BJ (cell line): ENCODE measurements at regions not wholly inside any gene's neighbourhood (a gene's known extent, or its start where the extent isn't known, plus 50 kb on each side); places are given as distances from the start of the nearest gene placed in this dataset.

ENCODE experiments used
- CTCF ChIA-PET: fragments of 350-600 bp; formaldehyde crosslinking; extraction: SDS; loops from one replicate; lab custom pipeline; 2021; ENCODE audit warnings: antibody characterized with exemption, inconsistent platforms; lab: Yijun Ruan, JAX
- POLR2A ChIA-PET: fragments of 300-600 bp; sonication (Branson Sonifier 250); formaldehyde crosslinking; extraction: SDS; loops from one replicate; lab custom pipeline; 2021; ENCODE audit warnings: antibody characterized with exemption; lab: Charles Lee
- DNase-seq: peaks from one replicate; pipeline ENCODE4 v3.0.0-alpha.2; 2011; ENCODE audit warnings: low read depth
- H3K27me3 ChIP-seq: 2 replicates; pipeline ENCODE4 v1.6.0; 2011; ENCODE audit warnings: low read length; ENCODE audit not compliant: control insufficient read depth, insufficient read depth
- H3K36me3 ChIP-seq: 2 replicates; pipeline ENCODE4 v1.5.1; 2011; ENCODE audit warnings: low read length; ENCODE audit not compliant: control insufficient read depth, insufficient read depth
- H3K4me3 ChIP-seq: 2 replicates; pipeline ENCODE4 v1.5.1; 2011; ENCODE audit warnings: low read depth, mild to moderate bottlenecking, control low read depth, low read length
- CTCF ChIP-seq: IDR thresholded peaks from 2 replicates; pipeline ENCODE4 v1.5.1; 2011; ENCODE audit warnings: low read depth, mild to moderate bottlenecking, control low read depth, inconsistent platforms, low read length, moderate library complexity; ENCODE audit not compliant: insufficient read depth

DNA sequence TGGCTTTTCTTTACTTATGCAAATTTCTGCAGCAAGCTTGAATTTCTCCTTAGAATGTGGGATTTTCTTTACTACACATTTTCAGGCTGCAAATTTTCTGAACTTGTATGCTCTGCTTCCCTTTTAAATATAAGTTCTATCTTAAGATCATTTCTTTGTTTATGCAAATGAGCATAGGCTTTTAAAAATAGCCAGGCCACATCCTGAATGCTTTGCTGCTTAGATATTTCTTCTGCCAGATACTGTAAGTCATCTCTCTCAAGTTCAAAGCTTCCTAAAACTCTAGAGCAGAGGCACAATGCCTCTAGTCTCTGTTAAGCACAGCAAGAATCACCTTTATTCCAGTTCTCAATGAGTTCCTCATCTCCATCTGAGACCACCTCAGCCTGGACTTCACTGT, 685.9 kb upstream of the LRRC4C start:
- DNase-seq, result no peak
- ChIA-PET POLR2A (no interaction called here), CTCF (no interaction called here)
- TF ChIP-seq CTCF, result no peak
- H3K4me3 ChIP-seq, result no peak overlapping the region
- no peaks in the 10 kb centered on the region for H3K27me3 ChIP-seq
- H3K36me3 ChIP-seq, result no peaks in the 10 kb centered on the region

DNA sequence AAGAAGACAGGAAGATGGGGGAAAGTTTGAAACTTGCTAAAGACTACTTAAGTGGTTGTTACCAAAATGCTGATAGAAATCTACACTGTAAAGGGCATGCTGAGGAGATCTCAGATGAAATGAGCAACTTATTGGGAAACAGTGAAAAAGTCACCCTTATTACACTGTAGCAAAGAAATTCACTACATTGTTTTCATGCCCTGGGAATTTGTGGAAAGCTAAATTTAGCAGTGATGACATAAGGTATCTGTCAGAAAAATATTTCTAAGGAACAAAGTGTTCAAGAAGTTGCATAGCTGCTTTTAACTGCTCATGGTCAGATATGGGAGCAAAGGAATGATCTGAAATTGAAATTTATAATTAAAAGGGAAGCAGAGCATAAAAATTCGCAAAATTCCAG, 702.4 kb upstream of the LRRC4C start:
- H3K4me3 ChIP-seq, result no peak overlapping the region
- TF ChIP-seq CTCF, result no peak
- POLR2A ChIA-PET, result no interaction called here
- CTCF ChIA-PET, result no interaction called here
- DNase-seq, result peak; percentile 41
- H3K27me3 ChIP-seq, result no peaks in the 10 kb centered on the region
- H3K36me3 ChIP-seq, result no peaks in the 10 kb centered on the region

DNA sequence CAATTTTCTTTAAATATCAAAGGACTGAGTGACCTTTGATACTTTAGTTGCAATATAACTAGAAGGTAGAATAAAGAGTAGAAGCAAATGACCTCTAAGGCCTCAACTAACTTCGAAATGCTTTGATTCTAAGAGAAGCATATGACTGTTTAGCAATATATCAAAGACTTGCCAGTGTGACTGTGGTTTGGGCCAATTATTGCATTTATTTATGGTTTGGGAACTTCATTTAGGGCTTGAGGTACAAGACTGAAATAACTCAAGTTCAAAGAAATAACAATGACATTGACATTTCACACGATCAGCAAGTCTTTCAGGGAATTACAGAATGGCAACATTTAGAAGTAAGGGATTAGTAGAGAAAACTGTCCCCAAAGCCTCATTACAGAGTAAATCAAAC, 709.7 kb upstream of the LRRC4C start:
- ChIA-PET POLR2A (no interaction called here), CTCF (no interaction called here)
- no peaks in the 10 kb centered on the region for H3K36me3 ChIP-seq
- no peaks in the 10 kb centered on the region for H3K27me3 ChIP-seq
- no peak for DNase-seq
- no peak overlapping the region for H3K4me3 ChIP-seq
- no peak for TF ChIP-seq CTCF

- no peak for TF ChIP-seq CTCF
- Histone ChIP-seq H3K27me3 (no peaks in the 10 kb centered on the region), H3K36me3 (no peaks in the 10 kb centered on the region), H3K4me3 (no peak overlapping the region)
- POLR2A ChIA-PET, result no interaction called here
- DNase-seq, result no peak
- CTCF ChIA-PET, result no interaction called here
These were observed 711.1 kb upstream of the LRRC4C start for GRCh38 chr11:42170601-42171000.

- H3K36me3 ChIP-seq, result no peaks in the 10 kb centered on the region
- DNase-seq, result no peak
- no peaks in the 10 kb centered on the region for H3K27me3 ChIP-seq
- ChIA-PET CTCF (no interaction called here), POLR2A (no interaction called here)
- H3K4me3 ChIP-seq, result no peak overlapping the region
- TF ChIP-seq CTCF, result no peak
These were observed 711.6 kb upstream of the LRRC4C start for GRCh38 chr11:42171046-42171445.
